Uterus (tissue), 3 donors: ENCODE measurements at regions not wholly inside any gene's neighbourhood (a gene's known extent, or its start where the extent isn't known, plus 50 kb on each side); places are given as distances from the start of the nearest gene placed in this dataset.
"Not testable (repeated sequence)": the region's sequence is repeated elsewhere in the genome, so short reads cannot be mapped to it uniquely, and the experiment has no call there.

Experiments
- DNase-seq, 2 donors: peaks; one replicate each; pipeline ENCODE4 v3.0.0-alpha.2; 2019 to 2020
- H3K27ac ChIP-seq, 2 donors: fragments of 200-600 bp; sonication (generic); 1 replicate in 1 of 2; 2 replicates in 1 of 2; pipeline ENCODE4 v1.5.1; 2016 to 2018
- H3K27me3 ChIP-seq, 2 donors: fragments of 200-600 bp; sonication (generic); one replicate each; pipeline ENCODE4 v1.5.1; 2018 to 2019; ENCODE audit warnings: control low read depth in 1 of 2
- H3K36me3 ChIP-seq, 2 donors: fragments of 200-600 bp; sonication (generic); one replicate each; pipeline ENCODE4 v1.5.1; 2019; ENCODE audit warnings: control low read depth in 1 of 2
- H3K4me1 ChIP-seq, 2 donors: fragments of 200-600 bp; sonication (generic); one replicate each; pipeline ENCODE4 v1.5.1; 2018 to 2019; ENCODE audit warnings: control low read depth in 1 of 2
- H3K4me3 ChIP-seq, 2 donors: fragments of 200-600 bp; sonication (generic); 1 replicate in 1 of 2; 2 replicates in 1 of 2; pipeline ENCODE4 v1.5.1; 2018 to 2019; ENCODE audit warnings: mild to moderate bottlenecking in 1 of 2
- H3K9me3 ChIP-seq, 2 donors: fragments of 200-600 bp; sonication (generic); one replicate each; pipeline ENCODE4 v1.5.1; 2019; ENCODE audit warnings: control low read depth in 1 of 2
- intact Hi-C: fragments of 100-400 bp; cut with DNase I; formaldehyde crosslinking; loops from one replicate; pipeline ENCODE4 v1.15.1; 2023; ENCODE audit warnings: low total_unique reads
- donor health status: DM: yes; HTN: yes; CAD: no.

- intact Hi-C loops = not testable (repeated sequence)
Measured at GRCh38 chr1:148432318-148432717, 50.8 kb downstream of the PPIAL4G start.

GRCh38 chr1:148429856-148430255 lies 53.2 kb downstream of the PPIAL4G start:
- H3K27ac ChIP-seq, H3K36me3 ChIP-seq, H3K27me3 ChIP-seq, H3K4me3 ChIP-seq, H3K4me1 ChIP-seq, H3K9me3 ChIP-seq, intact Hi-C loops, DNase-seq: not testable (repeated sequence)

More at GRCh38 chr1:148432318-148432717, 50.8 kb downstream of the PPIAL4G start:
- H3K27ac ChIP-seq, H3K4me1 ChIP-seq, H3K4me3 ChIP-seq, H3K27me3 ChIP-seq, H3K36me3 ChIP-seq, DNase-seq, H3K9me3 ChIP-seq: not testable (repeated sequence)

GRCh38 chr1:148426940-148427611 lies 56.0 kb downstream of the PPIAL4G start:
- DNase-seq, H3K9me3 ChIP-seq, intact Hi-C loops, H3K27me3 ChIP-seq, H3K4me1 ChIP-seq, H3K4me3 ChIP-seq, H3K36me3 ChIP-seq, H3K27ac ChIP-seq: not testable (repeated sequence)

- H3K27ac ChIP-seq, H3K4me1 ChIP-seq, intact Hi-C loops, H3K27me3 ChIP-seq, H3K9me3 ChIP-seq, H3K4me3 ChIP-seq, DNase-seq, H3K36me3 ChIP-seq: not testable (repeated sequence)
Measured at GRCh38 chr1:148426385-148426784, 56.7 kb downstream of the PPIAL4G start.

DNA sequence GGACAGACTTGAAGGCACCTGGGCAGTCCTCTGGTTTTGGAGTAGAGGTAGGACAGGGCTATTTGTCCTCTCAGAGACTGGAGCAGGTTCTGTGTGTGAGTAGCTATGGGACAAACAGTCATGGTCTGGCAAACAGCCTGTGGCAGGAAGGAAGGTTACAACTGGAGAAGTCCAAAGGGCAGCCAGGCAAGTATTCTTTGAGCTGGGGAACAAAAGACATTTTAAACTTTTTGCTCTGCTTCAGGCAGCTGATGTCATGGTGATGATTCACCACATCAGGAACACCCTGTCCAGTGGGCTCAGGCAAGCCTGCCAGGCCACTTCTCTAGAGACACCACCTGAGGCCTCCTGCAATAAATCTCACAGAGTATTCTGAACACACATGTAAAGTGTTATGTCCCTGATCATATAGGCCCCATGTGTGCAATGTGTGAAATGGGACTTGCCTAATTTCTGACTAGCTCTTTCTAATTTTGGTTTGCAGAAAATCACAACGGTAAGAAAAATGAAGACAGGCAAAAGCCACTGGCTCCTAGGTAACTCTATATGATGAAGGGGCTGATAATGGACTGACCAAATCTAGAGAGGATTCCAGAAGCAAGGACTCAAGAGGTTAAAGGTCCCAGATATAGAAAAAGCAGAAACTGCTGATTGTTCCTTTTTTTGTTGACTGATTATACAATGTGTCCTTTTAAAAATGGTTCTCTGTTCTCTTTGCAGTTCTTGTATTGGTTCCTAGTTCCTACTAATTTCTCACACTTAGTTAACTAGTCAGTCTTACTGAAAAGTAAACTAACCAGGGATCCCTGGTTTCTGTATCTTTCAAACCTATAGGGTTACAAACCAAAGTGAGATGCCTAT lies 58.7 kb downstream of the PPIAL4G start:
- peak in 1 of 2 donors; percentile 26 for DNase-seq
- intact Hi-C loops = not testable (repeated sequence)

DNA sequence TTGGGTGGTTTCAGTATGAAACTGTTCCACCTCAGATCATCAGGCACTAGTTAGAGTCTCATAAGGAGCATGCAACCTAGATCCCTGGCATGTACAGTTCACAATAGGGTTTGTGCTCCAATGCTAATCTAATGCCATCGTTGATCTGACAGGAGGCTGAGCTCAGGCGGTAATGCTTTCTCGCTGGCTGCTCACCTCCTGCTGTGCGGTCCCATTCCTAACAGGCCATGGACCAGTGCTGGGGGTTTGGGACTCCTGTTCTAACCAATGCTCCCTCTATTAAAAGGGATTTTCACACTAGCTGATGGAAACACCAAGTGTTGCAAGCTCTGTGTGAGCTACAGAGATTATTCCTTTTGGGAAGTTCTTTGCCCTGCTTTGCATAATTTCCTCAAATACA lies 60.2 kb downstream of the PPIAL4G start:
- H3K9me3 ChIP-seq, H3K27me3 ChIP-seq, H3K4me1 ChIP-seq, H3K4me3 ChIP-seq, H3K36me3 ChIP-seq, H3K27ac ChIP-seq, intact Hi-C loops, DNase-seq: not testable (repeated sequence)

More for the DNA sequence above, 58.7 kb downstream of the PPIAL4G start:
- H3K4me3 ChIP-seq, H3K4me1 ChIP-seq, H3K27me3 ChIP-seq, H3K9me3 ChIP-seq, H3K36me3 ChIP-seq, H3K27ac ChIP-seq: not testable (repeated sequence)

GRCh38 chr1:148417241-148417640 lies 65.9 kb downstream of the PPIAL4G start:
- H3K9me3 ChIP-seq, DNase-seq, intact Hi-C loops, H3K27ac ChIP-seq, H3K4me1 ChIP-seq, H3K4me3 ChIP-seq, H3K27me3 ChIP-seq, H3K36me3 ChIP-seq: not testable (repeated sequence)

- H3K4me3 ChIP-seq, DNase-seq, H3K4me1 ChIP-seq, intact Hi-C loops, H3K9me3 ChIP-seq, H3K27me3 ChIP-seq, H3K36me3 ChIP-seq, H3K27ac ChIP-seq: not testable (repeated sequence)
Measured at GRCh38 chr1:148413385-148413784, 69.7 kb downstream of the PPIAL4G start.

GRCh38 chr1:148404786-148405568 lies 78.1 kb downstream of the PPIAL4G start:
- H3K9me3 ChIP-seq, DNase-seq, H3K27ac ChIP-seq, H3K4me3 ChIP-seq, H3K27me3 ChIP-seq, H3K4me1 ChIP-seq, H3K36me3 ChIP-seq, intact Hi-C loops: not testable (repeated sequence)

DNA sequence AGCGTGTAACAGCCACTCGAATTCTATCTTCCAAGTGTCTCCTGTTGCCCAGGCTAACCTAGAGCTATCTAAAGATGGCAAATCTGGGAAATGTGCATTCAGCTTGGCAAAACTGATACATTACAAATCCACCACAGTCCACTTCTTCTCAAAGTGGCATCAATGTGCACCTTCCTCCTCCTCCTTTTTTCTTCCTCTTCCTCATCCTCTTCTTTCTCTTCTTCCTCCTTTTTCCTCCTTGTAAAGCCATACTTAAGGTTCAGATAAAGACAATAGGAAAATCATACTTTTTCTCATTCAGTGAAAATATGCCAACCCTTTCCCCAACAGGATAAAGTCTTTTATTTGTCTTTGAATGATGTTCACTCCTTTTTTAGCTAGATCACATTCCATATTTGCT lies 79.2 kb downstream of the PPIAL4G start:
- H3K36me3 ChIP-seq, intact Hi-C loops, H3K27me3 ChIP-seq: not testable (repeated sequence)

GRCh38 chr1:148403085-148403456 lies 80.0 kb downstream of the PPIAL4G start:
- H3K9me3 ChIP-seq, H3K4me1 ChIP-seq, H3K4me3 ChIP-seq, intact Hi-C loops, H3K36me3 ChIP-seq, H3K27me3 ChIP-seq, DNase-seq, H3K27ac ChIP-seq: not testable (repeated sequence)

More for the DNA sequence above, 79.2 kb downstream of the PPIAL4G start:
- not testable (repeated sequence) for H3K27ac ChIP-seq, H3K9me3 ChIP-seq, H3K4me1 ChIP-seq, DNase-seq, H3K4me3 ChIP-seq
